PFSK-1 (cell line): ENCODE measurements at regions not wholly inside any gene's neighbourhood (a gene's known extent, or its start where the extent isn't known, plus 50 kb on each side); places are given as distances from the start of the nearest gene placed in this dataset.

ENCODE experiments used
- FOXP2 ChIP-seq: optimal IDR thresholded peaks from 2 replicates; pipeline ENCODE3; 2011; ENCODE audit warnings: borderline replicate concordance, control low read depth, inconsistent platforms; ENCODE audit not compliant: insufficient read depth; ENCODE audit errors: extremely low read length, extremely low read depth
- POLR2AphosphoS5 ChIP-seq: IDR thresholded peaks from 2 replicates; pipeline ENCODE4 v1.6.1; 2012; ENCODE audit warnings: low read depth, mild to moderate bottlenecking, control low read depth, low read length, moderate library complexity
- SIN3A ChIP-seq: IDR thresholded peaks from 2 replicates; pipeline ENCODE4 v1.6.1; 2012; ENCODE audit warnings: mild to moderate bottlenecking, low read length, moderate library complexity, borderline replicate concordance; ENCODE audit not compliant: insufficient read depth
- TAF1 ChIP-seq: IDR thresholded peaks from 2 replicates; pipeline ENCODE4 v1.6.1; 2012; ENCODE audit warnings: low read length, control low read depth, borderline replicate concordance; ENCODE audit not compliant: insufficient read depth
- TF ChIP-seq, protein P1 (sequence below), 2 experiments: IDR thresholded peaks; 2 replicates each; pipeline versions ENCODE4 v1.6.1 to v1.8.0; 2011 to 2012; ENCODE audit warnings: low read depth in 2 of 2, low read length in 2 of 2, control low read depth in 1 of 2, inconsistent platforms in 1 of 2, mild to moderate bottlenecking in 1 of 2, moderate library complexity in 1 of 2; ENCODE audit not compliant: insufficient read depth in 1 of 2

DNA sequence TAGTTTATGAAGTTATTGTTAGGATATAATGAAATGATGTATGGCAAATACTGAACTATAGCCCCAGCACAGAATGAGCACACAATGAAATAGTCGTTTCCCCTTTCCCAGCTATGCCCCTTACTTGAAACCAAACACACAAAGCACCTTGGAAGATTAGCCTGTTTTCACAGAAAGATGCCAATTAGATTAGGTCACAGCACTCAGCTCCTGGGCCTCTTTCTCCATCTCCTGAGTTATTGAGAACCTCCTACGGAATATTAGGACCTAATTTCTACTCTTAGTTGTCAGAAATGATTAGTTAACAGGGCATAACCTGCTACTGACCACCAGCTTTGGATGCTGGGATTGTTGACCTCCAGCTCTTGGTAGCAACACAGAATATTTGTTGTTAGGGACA is 269.4 kb upstream of the ROPN1 start:
- no peak for TF ChIP-seq FOXP2
- no peak for TF ChIP-seq POLR2AphosphoS5
- TF ChIP-seq SIN3A, result no peak
- TF ChIP-seq, protein P1, sequence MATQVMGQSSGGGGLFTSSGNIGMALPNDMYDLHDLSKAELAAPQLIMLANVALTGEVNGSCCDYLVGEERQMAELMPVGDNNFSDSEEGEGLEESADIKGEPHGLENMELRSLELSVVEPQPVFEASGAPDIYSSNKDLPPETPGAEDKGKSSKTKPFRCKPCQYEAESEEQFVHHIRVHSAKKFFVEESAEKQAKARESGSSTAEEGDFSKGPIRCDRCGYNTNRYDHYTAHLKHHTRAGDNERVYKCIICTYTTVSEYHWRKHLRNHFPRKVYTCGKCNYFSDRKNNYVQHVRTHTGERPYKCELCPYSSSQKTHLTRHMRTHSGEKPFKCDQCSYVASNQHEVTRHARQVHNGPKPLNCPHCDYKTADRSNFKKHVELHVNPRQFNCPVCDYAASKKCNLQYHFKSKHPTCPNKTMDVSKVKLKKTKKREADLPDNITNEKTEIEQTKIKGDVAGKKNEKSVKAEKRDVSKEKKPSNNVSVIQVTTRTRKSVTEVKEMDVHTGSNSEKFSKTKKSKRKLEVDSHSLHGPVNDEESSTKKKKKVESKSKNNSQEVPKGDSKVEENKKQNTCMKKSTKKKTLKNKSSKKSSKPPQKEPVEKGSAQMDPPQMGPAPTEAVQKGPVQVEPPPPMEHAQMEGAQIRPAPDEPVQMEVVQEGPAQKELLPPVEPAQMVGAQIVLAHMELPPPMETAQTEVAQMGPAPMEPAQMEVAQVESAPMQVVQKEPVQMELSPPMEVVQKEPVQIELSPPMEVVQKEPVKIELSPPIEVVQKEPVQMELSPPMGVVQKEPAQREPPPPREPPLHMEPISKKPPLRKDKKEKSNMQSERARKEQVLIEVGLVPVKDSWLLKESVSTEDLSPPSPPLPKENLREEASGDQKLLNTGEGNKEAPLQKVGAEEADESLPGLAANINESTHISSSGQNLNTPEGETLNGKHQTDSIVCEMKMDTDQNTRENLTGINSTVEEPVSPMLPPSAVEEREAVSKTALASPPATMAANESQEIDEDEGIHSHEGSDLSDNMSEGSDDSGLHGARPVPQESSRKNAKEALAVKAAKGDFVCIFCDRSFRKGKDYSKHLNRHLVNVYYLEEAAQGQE (IDR thresholded peaks at IDR 0.05; ENCODE audit: insufficient read depth in 1 of 2, low read depth in 2 of 2, low read length in 2 of 2), result no peak
- TF ChIP-seq TAF1, result no peak

DNA sequence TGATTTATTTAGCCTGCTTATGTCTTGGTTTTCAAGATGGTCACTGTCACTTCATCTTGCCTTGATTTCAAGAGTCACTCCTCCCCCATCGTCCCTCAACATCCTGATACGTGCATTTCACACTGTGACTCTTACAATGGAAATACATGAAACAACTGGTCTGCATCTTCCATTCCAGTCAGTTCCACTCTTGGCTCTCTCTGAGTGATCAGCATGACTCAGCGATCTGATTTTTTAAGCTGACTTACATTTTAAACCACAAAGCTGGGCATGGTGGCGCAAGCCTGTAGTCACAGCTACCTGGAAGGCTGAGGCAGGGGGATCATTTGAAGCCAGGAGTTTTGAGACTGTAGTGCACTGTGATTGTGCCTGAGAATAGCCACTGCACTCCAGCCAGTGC is 271.2 kb upstream of the ROPN1 start:
- TF ChIP-seq SIN3A (no peak), TAF1 (no peak), POLR2AphosphoS5 (no peak), FOXP2 (no peak)
- TF ChIP-seq, protein P1 (IDR thresholded peaks at IDR 0.05; ENCODE audit: insufficient read depth in 1 of 2, low read depth in 2 of 2, low read length in 2 of 2), result no peak

DNA sequence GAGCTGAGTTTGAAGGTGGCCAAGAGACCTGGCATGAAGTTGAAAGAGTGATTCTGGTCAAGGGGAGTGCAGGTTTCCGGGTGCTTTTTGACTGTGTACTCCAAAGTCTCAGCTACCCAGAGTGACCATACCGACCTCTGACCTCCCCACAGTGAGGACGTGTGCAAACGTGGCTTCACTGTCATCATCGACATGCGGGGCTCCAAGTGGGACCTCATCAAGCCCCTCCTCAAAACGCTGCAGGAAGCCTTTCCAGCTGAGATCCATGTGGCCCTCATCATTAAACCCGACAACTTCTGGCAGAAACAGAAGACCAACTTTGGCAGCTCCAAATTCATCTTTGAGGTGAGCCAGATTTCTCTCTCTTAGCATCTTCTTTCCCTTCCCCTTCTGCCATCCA is 272.4 kb upstream of the ROPN1 start:
- TF ChIP-seq, protein P1 (IDR thresholded peaks at IDR 0.05; ENCODE audit: insufficient read depth in 1 of 2, low read depth in 2 of 2, low read length in 2 of 2), result no peak
- TF ChIP-seq SIN3A, result no peak
- no peak for TF ChIP-seq FOXP2
- TF ChIP-seq POLR2AphosphoS5, result no peak
- TF ChIP-seq TAF1, result no peak

DNA sequence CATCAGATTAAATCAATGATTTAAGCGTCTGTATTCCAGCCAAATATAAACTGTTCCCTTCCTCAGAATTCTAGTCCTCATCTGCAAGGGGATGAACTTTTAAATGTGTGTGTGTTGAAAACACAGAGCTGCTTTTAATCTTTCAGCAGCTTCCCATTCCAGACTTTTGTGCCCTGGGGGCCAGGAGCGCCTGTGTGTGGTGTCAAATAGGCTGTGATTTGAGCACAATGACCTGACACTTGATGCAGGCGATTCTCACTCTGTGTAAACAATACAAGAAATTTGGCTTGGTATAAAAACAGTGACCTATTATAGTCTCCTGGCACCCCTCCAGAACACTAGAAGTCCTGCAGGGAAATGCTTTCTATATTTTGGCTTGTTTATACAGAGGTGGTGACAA is 274.6 kb upstream of the ROPN1 start:
- TF ChIP-seq, protein P1 (IDR thresholded peaks at IDR 0.05; ENCODE audit: insufficient read depth in 1 of 2, low read depth in 2 of 2, low read length in 2 of 2), result no peak
- TF ChIP-seq FOXP2, result peak; percentile 30

DNA sequence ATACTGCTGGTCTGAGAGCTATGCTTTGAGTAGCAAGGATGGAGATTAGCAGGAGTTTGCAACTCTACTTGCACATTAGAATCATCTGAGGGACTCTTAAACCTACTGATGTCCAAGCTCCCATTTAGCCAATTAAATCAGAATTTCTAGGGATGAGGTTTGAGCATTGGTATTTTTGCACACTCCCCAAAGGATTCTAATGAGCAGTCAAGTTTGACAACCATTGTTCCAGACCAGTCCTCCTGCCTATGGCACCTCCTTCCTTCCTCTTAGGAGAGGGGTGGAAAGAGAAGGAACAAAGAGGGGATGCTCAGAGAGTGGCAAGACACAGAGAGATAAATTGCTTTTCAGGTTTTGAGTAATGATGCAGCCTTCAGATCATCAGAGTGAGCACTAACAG is 275.5 kb upstream of the ROPN1 start:
- no peak for TF ChIP-seq TAF1
- TF ChIP-seq FOXP2, result no peak
- no peak for TF ChIP-seq POLR2AphosphoS5
- TF ChIP-seq, protein P1 (IDR thresholded peaks at IDR 0.05; ENCODE audit: insufficient read depth in 1 of 2, low read depth in 2 of 2, low read length in 2 of 2), result no peak
- no peak for TF ChIP-seq SIN3A
